ENCODE measurements at regions not wholly inside any gene's neighbourhood (a gene's known extent, or its start where the extent isn't known, plus 50 kb on each side); places are given as distances from the start of the nearest gene placed in this dataset.

GRCh38 chr13:73299787-73300186, 241.0 kb downstream of the KLF5 start:
- TF ChIP-seq TCF7L2 (IDR thresholded peaks at IDR 0.05; ENCODE audit: low read depth, low read length) (no peak), CTCF (IDR thresholded peaks at IDR 0.05) (no peak), SIN3A (IDR thresholded peaks at IDR 0.05; ENCODE audit: borderline replicate concordance, insufficient read depth, low read depth, low read length) (no peak)
- Histone ChIP-seq H3K36me3 (ENCODE audit: control insufficient read depth, insufficient read depth, low read length) (no peaks in the 10 kb centered on the region), H3K27ac (ENCODE audit: low read length) (no peak overlapping the region), H3K4me3 (ENCODE audit: low read depth in 2 of 2, low read length in 2 of 2) (no peak overlapping the region), H3K4me1 (ENCODE audit: control insufficient read depth, insufficient read depth, low read length) (no peaks in the 10 kb centered on the region), H3K27me3 (ENCODE audit: control insufficient read depth, insufficient read depth, low read length) (no peaks in the 10 kb centered on the region), H3K9me3 (ENCODE audit: control insufficient read depth, insufficient read depth, low read depth, low read length) (no peaks in the 10 kb centered on the region)
- no peak for ATAC-seq
- CTCF ChIA-PET, result no interaction called here
- BruUV-seq (replicated peaks), result no TSS peak
- in situ Hi-C loops (cut with HindIII; ENCODE audit: low pct_unique_long_range_greater_than_20kb, low sequenced_read_pairs), result no loop called here
- intact Hi-C loops (cut with micrococcal nuclease; ENCODE audit: unreplicated experiment), result no loop called here
- POLR2A ChIA-PET, result no interaction called here
- DNase-seq (ENCODE audit: low read depth, low spot score), result no peak

GRCh38 chr13:73293913-73294523, 235.2 kb downstream of the KLF5 start:
- CTCF ChIA-PET, result no interaction called here
- intact Hi-C loops (cut with micrococcal nuclease; ENCODE audit: unreplicated experiment), result no loop called here
- POLR2A ChIA-PET, result no interaction called here
- Histone ChIP-seq H3K36me3 (ENCODE audit: control insufficient read depth, insufficient read depth, low read length) (no peaks in the 10 kb centered on the region), H3K4me1 (ENCODE audit: control insufficient read depth, insufficient read depth, low read length) (no peaks in the 10 kb centered on the region), H3K27me3 (ENCODE audit: control insufficient read depth, insufficient read depth, low read length) (no peaks in the 10 kb centered on the region), H3K27ac (ENCODE audit: low read length) (no peak overlapping the region), H3K4me3 (ENCODE audit: low read depth in 2 of 2, low read length in 2 of 2) (no peak overlapping the region), H3K9me3 (ENCODE audit: control insufficient read depth, insufficient read depth, low read depth, low read length) (no peaks in the 10 kb centered on the region)
- no TSS peak for BruUV-seq (replicated peaks)
- ATAC-seq, result no peak
- no peak for TF ChIP-seq CTCF (IDR thresholded peaks at IDR 0.05)
- TF ChIP-seq TCF7L2 (IDR thresholded peaks at IDR 0.05; ENCODE audit: low read depth, low read length), result no peak
- TF ChIP-seq REST (IDR thresholded peaks at IDR 0.05; ENCODE audit: insufficient read depth in 1 of 2, low read depth in 2 of 2, low read length in 1 of 2), result no peak
- TF ChIP-seq SIN3A (IDR thresholded peaks at IDR 0.05; ENCODE audit: borderline replicate concordance, insufficient read depth, low read depth, low read length), result no peak
- TF ChIP-seq POLR2AphosphoS5 (IDR thresholded peaks at IDR 0.05; ENCODE audit: low read depth, low read length), result no peak
- no peak for DNase-seq (ENCODE audit: low read depth, low spot score)
- in situ Hi-C loops (cut with HindIII; ENCODE audit: low pct_unique_long_range_greater_than_20kb, low sequenced_read_pairs), result no loop called here
